CD4-positive, CD25-positive, alpha-beta regulatory T cell (primary cell): ENCODE measurements at regions not wholly inside any gene's neighbourhood (a gene's known extent, or its start where the extent isn't known, plus 50 kb on each side); places are given as distances from the start of the nearest gene placed in this dataset.
"Not testable (repeated sequence)": the region's sequence is repeated elsewhere in the genome, so short reads cannot be mapped to it uniquely, and the experiment has no call there.

Experiments
- ATAC-seq, 2 donors: fragments of 150-1000 bp; cut with Tn5 transposase; one replicate each; pipeline ENCODE4 v1.10.0; 2021; ENCODE audit warnings: low read depth in 2 of 2, moderate number of reproducible peaks in 2 of 2, moderate library complexity in 1 of 2
- DNase-seq, 3 donors: peaks; one replicate each; pipeline versions ENCODE4 v3.0.0 to v3.0.0-alpha.2; 2012 to 2022; ENCODE audit warnings: mixed read lengths in 1 of 3
- H3K27ac ChIP-seq: one replicate; pipeline ENCODE4 v1.7.0; 2013; ENCODE audit warnings: mild to moderate bottlenecking, low read length; ENCODE audit not compliant: insufficient read depth, poor library complexity, severe bottlenecking
- H3K27me3 ChIP-seq: one replicate; pipeline ENCODE4 v1.7.0; 2013; ENCODE audit warnings: low read length; ENCODE audit not compliant: control insufficient read depth, insufficient read depth
- H3K36me3 ChIP-seq: one replicate; pipeline ENCODE4 v1.7.0; 2013; ENCODE audit warnings: mild to moderate bottlenecking, low read length, moderate library complexity; ENCODE audit not compliant: control insufficient read depth, insufficient read depth
- H3K4me1 ChIP-seq: 2 replicates; pipeline ENCODE4 v1.7.0; 2013; ENCODE audit warnings: mild to moderate bottlenecking, low read length; ENCODE audit not compliant: insufficient read depth, control insufficient read depth, poor library complexity, severe bottlenecking
- H3K4me3 ChIP-seq: one replicate; pipeline ENCODE4 v1.7.0; 2013; ENCODE audit warnings: low read depth, mild to moderate bottlenecking, low read length, moderate library complexity
- H3K9me3 ChIP-seq, 2 experiments: 1 replicate in 1 of 2; 2 replicates in 1 of 2; pipeline ENCODE4 v1.7.0; 2013; ENCODE audit warnings: low read length in 2 of 2, mild to moderate bottlenecking in 1 of 2, moderate library complexity in 1 of 2; ENCODE audit not compliant: control insufficient read depth in 2 of 2
- H3K27ac Mint-ChIP-seq, 3 donors: one replicate each; pipeline ENCODE4 v1.8.0; 2020 to 2022; ENCODE audit warnings: mild to moderate bottlenecking in 3 of 3, mixed read lengths in 3 of 3, moderate library complexity in 2 of 3
- H3K27me3 Mint-ChIP-seq: one replicate; pipeline ENCODE4 v1.8.0; 2022; ENCODE audit warnings: mild to moderate bottlenecking, mixed read lengths
- H3K36me3 Mint-ChIP-seq: one replicate; pipeline ENCODE4 v1.8.0; 2020; ENCODE audit warnings: mixed read lengths
- H3K4me1 Mint-ChIP-seq, 4 donors: one replicate each; pipeline ENCODE4 v1.8.0; 2020 to 2022; ENCODE audit warnings: mixed read lengths in 4 of 4, mild to moderate bottlenecking in 1 of 4
- H3K4me3 Mint-ChIP-seq, 4 donors: one replicate each; pipeline ENCODE4 v1.8.0; 2020 to 2022; ENCODE audit warnings: mild to moderate bottlenecking in 4 of 4, mixed read lengths in 4 of 4, moderate library complexity in 3 of 4
- H3K9me3 Mint-ChIP-seq, 7 donors: one replicate each; pipeline ENCODE4 v1.8.0; 2020 to 2022; ENCODE audit warnings: mixed read lengths in 7 of 7, mild to moderate bottlenecking in 3 of 7, moderate library complexity in 2 of 7

- not testable (repeated sequence) for ATAC-seq, H3K36me3 ChIP-seq, DNase-seq, H3K27ac ChIP-seq, H3K4me3 Mint-ChIP-seq, H3K27me3 Mint-ChIP-seq, H3K4me3 ChIP-seq, H3K27me3 ChIP-seq, H3K9me3 ChIP-seq, H3K4me1 Mint-ChIP-seq, H3K36me3 Mint-ChIP-seq, H3K4me1 ChIP-seq, H3K9me3 Mint-ChIP-seq
- peak overlapping the region in 1 of 3 donors; percentile 43 for H3K27ac Mint-ChIP-seq
Observed at GRCh38 chr1:144826579-144826978, 233.9 kb downstream of the PPIAL4F start.
